Endothelial cell of umbilical vein (primary cell): ENCODE measurements at regions not wholly inside any gene's neighbourhood (a gene's known extent, or its start where the extent isn't known, plus 50 kb on each side); places are given as distances from the start of the nearest gene placed in this dataset.

Experiments
- BruUV-seq: library from RNA; stranded (reverse); fragments of 400-500 nt; replicated peaks from 2 replicates; lab custom pipeline; 2021; lab: Mats Ljungman, UMichigan
- CTCF ChIA-PET: fragments of 300-600, 350-600 bp; sonication (Branson Sonifier 250); formaldehyde crosslinking; loops from one replicate; lab custom pipeline; 2021; ENCODE audit warnings: antibody characterized with exemption, inconsistent platforms; lab: Charles Lee
- POLR2A ChIA-PET: fragments of 300-600, 350-600 bp; sonication (Branson Sonifier 250); formaldehyde crosslinking; loops from one replicate; lab custom pipeline; 2021; ENCODE audit warnings: antibody characterized with exemption, inconsistent platforms; lab: Charles Lee
- DNase-seq: peaks from one replicate; pipeline ENCODE4 v3.0.0-alpha.2; 2011; ENCODE audit warnings: low read depth, low spot score
- FAIRE-seq: peaks from 2 replicates; lab custom pipeline; 2011; peaks lifted over from hg19 to GRCh38; lab: Jason Lieb, UNC
- H2AFZ ChIP-seq: 2 replicates; pipeline ENCODE4 v1.6.0; 2012; ENCODE audit warnings: low read depth, low read length, control low read depth, inconsistent platforms
- H3K27ac ChIP-seq: 2 replicates; pipeline ENCODE4 v1.5.1; 2011; ENCODE audit warnings: low read depth, mild to moderate bottlenecking, control low read depth, low read length, moderate library complexity; ENCODE audit not compliant: insufficient read depth
- H3K27me3 ChIP-seq, 2 experiments: 2 replicates each; pipeline versions ENCODE4 v1.6.0 to v1.6.1; 2011; ENCODE audit warnings: low read length in 2 of 2, mixed read lengths in 1 of 2; ENCODE audit not compliant: control insufficient read depth in 2 of 2, insufficient read depth in 2 of 2
- H3K36me3 ChIP-seq, 2 experiments: 2 replicates in 1 of 2; 3 replicates in 1 of 2; pipeline ENCODE4 v1.5.1; 2011; ENCODE audit warnings: low read length in 2 of 2, mild to moderate bottlenecking in 1 of 2, moderate library complexity in 1 of 2; ENCODE audit not compliant: control insufficient read depth in 2 of 2, insufficient read depth in 2 of 2; ENCODE audit errors: extremely low read depth in 1 of 2
- H3K4me1 ChIP-seq: 3 replicates; pipeline ENCODE4 v1.5.1; 2011; ENCODE audit warnings: mild to moderate bottlenecking, low read length; ENCODE audit not compliant: control insufficient read depth, insufficient read depth; ENCODE audit errors: extremely low read depth
- H3K4me2 ChIP-seq: 2 replicates; pipeline ENCODE4 v1.6.1; 2011; ENCODE audit warnings: low read length, control low read depth, mixed read lengths; ENCODE audit not compliant: insufficient read depth
- H3K4me3 ChIP-seq, 3 experiments: fragments of 200-600 bp in 1 of 3; sonication (generic), shearing (Covaris generic) in 1 of 3; replicated peaks in 1 of 3; 2 replicates each; pipeline ENCODE4 v1.5.1; 2011 to 2016; ENCODE audit warnings: control low read depth in 3 of 3, low read length in 3 of 3, mild to moderate bottlenecking in 2 of 3, inconsistent platforms in 1 of 3, low read depth in 1 of 3, moderate library complexity in 1 of 3; ENCODE audit not compliant: insufficient read depth in 1 of 3
- H3K79me2 ChIP-seq: 2 replicates; pipeline ENCODE4 v1.6.0; 2012; ENCODE audit warnings: low read length, inconsistent platforms; ENCODE audit not compliant: control insufficient read depth, insufficient read depth
- H3K9ac ChIP-seq: replicated peaks from 2 replicates; pipeline ENCODE3; 2011; ENCODE audit warnings: low read length, control low read depth; ENCODE audit not compliant: insufficient read depth; ENCODE audit errors: extremely low read depth
- H3K9me1 ChIP-seq: replicated peaks from 3 replicates; pipeline ENCODE4 v1.6.0; 2011; ENCODE audit warnings: mild to moderate bottlenecking, low read length; ENCODE audit not compliant: control insufficient read depth, insufficient read depth; ENCODE audit errors: extremely low read depth
- H3K9me3 ChIP-seq: replicated peaks from 2 replicates; pipeline ENCODE4 v1.5.1; 2012; ENCODE audit warnings: low read length, inconsistent platforms; ENCODE audit not compliant: control insufficient read depth, insufficient read depth
- H4K20me1 ChIP-seq: replicated peaks from 2 replicates; pipeline ENCODE3; 2011; ENCODE audit warnings: mild to moderate bottlenecking, low read length; ENCODE audit not compliant: control insufficient read depth, insufficient read depth; ENCODE audit errors: extremely low read depth
- EZH2 ChIP-seq: IDR thresholded peaks from 2 replicates; pipeline ENCODE4 v1.6.1; 2012; ENCODE audit warnings: borderline replicate concordance, low read depth, mild to moderate bottlenecking, moderate library complexity, low read length, inconsistent platforms; ENCODE audit not compliant: severe bottlenecking
- FOS ChIP-seq: IDR thresholded peaks from 2 replicates; pipeline ENCODE4 v1.6.1; 2011; ENCODE audit warnings: mild to moderate bottlenecking, low read length, moderate library complexity, borderline replicate concordance; ENCODE audit not compliant: insufficient read depth
- GATA2 ChIP-seq: IDR thresholded peaks from 2 replicates; pipeline ENCODE4 v1.7.0; 2011; ENCODE audit warnings: low read depth, mild to moderate bottlenecking, moderate library complexity, mixed read lengths, low read length; ENCODE audit not compliant: insufficient read length, insufficient read depth
- JUN ChIP-seq: IDR thresholded peaks from 2 replicates; pipeline ENCODE4 v1.6.1; 2011; ENCODE audit warnings: borderline replicate concordance, low read depth; ENCODE audit not compliant: insufficient read length, insufficient read depth
- MAX ChIP-seq: IDR thresholded peaks from 2 replicates; pipeline ENCODE4 v1.6.1; 2011; ENCODE audit not compliant: insufficient read depth, insufficient read length
- MYC ChIP-seq: IDR thresholded peaks from one replicate; pipeline ENCODE4 v1.6.1; 2011; ENCODE audit warnings: mild to moderate bottlenecking, low read depth, low read length
- POLR2A ChIP-seq: IDR thresholded peaks from 2 replicates; pipeline ENCODE4 v1.6.1; 2012; ENCODE audit warnings: low read depth, mild to moderate bottlenecking, control low read depth, low read length
- POLR2AphosphoS5 ChIP-seq: IDR thresholded peaks from 2 replicates; pipeline ENCODE4 v1.6.1; 2012; ENCODE audit warnings: low read depth, mild to moderate bottlenecking, control low read depth, low read length, moderate library complexity; ENCODE audit not compliant: insufficient read depth
- dilution Hi-C: fragments of 300-500 bp; cut with MboI; formaldehyde crosslinking; loops from one replicate; pipeline ENCODE4 v1.15.0; 2019; ENCODE audit warnings: low sequenced_read_pairs; ENCODE audit not compliant: extremely low pct_ligation_motif_present
- intact Hi-C: fragments of 100-400 bp; cut with micrococcal nuclease; formaldehyde crosslinking; loops from one replicate; pipeline ENCODE4 v1.10.0; 2022
- TF ChIP-seq, protein P1 (sequence below), 2 donors: IDR thresholded peaks; 1 replicate in 1 of 2; 2 replicates in 1 of 2; pipeline ENCODE4 v1.5.1; 2011; ENCODE audit warnings: low read length in 2 of 2, mild to moderate bottlenecking in 2 of 2, moderate library complexity in 2 of 2, control low read depth in 1 of 2, inconsistent platforms in 1 of 2, low read depth in 1 of 2; ENCODE audit not compliant: insufficient read depth in 1 of 2; ENCODE audit errors: extremely low read depth in 1 of 2

DNA sequence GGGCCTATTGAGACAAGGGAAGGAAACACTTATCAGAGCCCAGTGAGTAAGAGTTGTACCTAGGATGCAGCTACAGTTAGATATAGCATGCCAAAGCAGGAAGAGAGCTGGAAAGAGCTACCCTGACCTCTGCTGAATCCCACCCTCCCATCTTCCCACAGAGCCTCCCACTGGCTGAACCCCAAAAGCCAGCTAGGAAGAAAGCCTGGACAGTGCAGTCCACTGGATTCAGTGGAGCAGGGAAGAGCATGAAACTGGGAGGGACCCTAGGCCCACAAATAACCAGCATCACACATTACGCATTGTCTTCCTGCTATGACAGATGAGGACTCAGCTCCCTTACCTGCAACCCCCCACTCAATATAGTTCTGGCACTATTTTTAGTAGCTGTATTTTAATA lies 81.5 kb upstream of the AKAP13 start:
- FAIRE-seq (no peak), DNase-seq (no peak)
- H3K4me2 ChIP-seq: no peak overlapping the region
- no peak overlapping the region for H3K9ac ChIP-seq
- H3K79me2 ChIP-seq: no peaks in the 10 kb centered on the region
- no peak overlapping the region for H3K4me3 ChIP-seq
- dilution Hi-C loops (no loop called here), intact Hi-C loops (loop anchor here (10.0 kb wide), 2 partner anchors 286 to 406 kb away; no protein-coding TSS in a partner anchor)
- H3K27ac ChIP-seq: no peak overlapping the region
- no peaks in the 10 kb centered on the region for H3K9me1 ChIP-seq
- H3K27me3 ChIP-seq: no peaks in the 10 kb centered on the region
- ChIA-PET POLR2A (no interaction called here), CTCF (interaction anchor here (0.7 to 1.4 kb wide), 4 partner anchors 115 to 309 kb away, joined by 3 to 7 read pairs (median 4); no protein-coding TSS in a partner anchor)
- no peak overlapping the region for H2AFZ ChIP-seq
- no peaks in the 10 kb centered on the region for H4K20me1 ChIP-seq
- H3K36me3 ChIP-seq: no peaks in the 10 kb centered on the region
- BruUV-seq: no TSS peak
- H3K9me3 ChIP-seq: no peaks in the 10 kb centered on the region
- TF ChIP-seq JUN (no peak), EZH2 (no peak), POLR2A (no peak), GATA2 (no peak), MYC (no peak), POLR2AphosphoS5 (no peak), MAX (no peak), FOS (no peak)
- TF ChIP-seq, protein P1, sequence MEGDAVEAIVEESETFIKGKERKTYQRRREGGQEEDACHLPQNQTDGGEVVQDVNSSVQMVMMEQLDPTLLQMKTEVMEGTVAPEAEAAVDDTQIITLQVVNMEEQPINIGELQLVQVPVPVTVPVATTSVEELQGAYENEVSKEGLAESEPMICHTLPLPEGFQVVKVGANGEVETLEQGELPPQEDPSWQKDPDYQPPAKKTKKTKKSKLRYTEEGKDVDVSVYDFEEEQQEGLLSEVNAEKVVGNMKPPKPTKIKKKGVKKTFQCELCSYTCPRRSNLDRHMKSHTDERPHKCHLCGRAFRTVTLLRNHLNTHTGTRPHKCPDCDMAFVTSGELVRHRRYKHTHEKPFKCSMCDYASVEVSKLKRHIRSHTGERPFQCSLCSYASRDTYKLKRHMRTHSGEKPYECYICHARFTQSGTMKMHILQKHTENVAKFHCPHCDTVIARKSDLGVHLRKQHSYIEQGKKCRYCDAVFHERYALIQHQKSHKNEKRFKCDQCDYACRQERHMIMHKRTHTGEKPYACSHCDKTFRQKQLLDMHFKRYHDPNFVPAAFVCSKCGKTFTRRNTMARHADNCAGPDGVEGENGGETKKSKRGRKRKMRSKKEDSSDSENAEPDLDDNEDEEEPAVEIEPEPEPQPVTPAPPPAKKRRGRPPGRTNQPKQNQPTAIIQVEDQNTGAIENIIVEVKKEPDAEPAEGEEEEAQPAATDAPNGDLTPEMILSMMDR (IDR thresholded peaks at IDR 0.05; ENCODE audit: extremely low read depth in 1 of 2, insufficient read depth in 1 of 2, low read depth in 1 of 2, low read length in 2 of 2): no peak
- H3K4me1 ChIP-seq: peaks cover 7% of the 10 kb centered on the region
